Stimulated activated CD8-positive, alpha-beta memory T cell treated with anti-CD3 and anti-CD28 coated beads, Interleukin-4, amount 100 ng/mL, for 24 hours (primary cell): ENCODE measurements at regions not wholly inside any gene's neighbourhood (a gene's known extent, or its start where the extent isn't known, plus 50 kb on each side); places are given as distances from the start of the nearest gene placed in this dataset.
"Not testable (repeated sequence)": the region's sequence is repeated elsewhere in the genome, so short reads cannot be mapped to it uniquely, and the experiment has no call there.

Experiments
- DNase-seq: peaks from one replicate; pipeline ENCODE4 v3.0.0-alpha.2; 2020; ENCODE audit warnings: low read depth

GRCh38 chr1:47661040-47661439 lies 223.2 kb downstream of the FOXD2 start:
- no peak for DNase-seq

- DNase-seq, result no peak
Measured at GRCh38 chr1:47662068-47662467, 224.2 kb downstream of the FOXD2 start.

GRCh38 chr1:47663286-47663685 lies 225.4 kb downstream of the FOXD2 start:
- no peak for DNase-seq

- no peak for DNase-seq
Measured at GRCh38 chr1:47664356-47664755, 226.5 kb downstream of the FOXD2 start.

- not testable (repeated sequence) for DNase-seq
Measured at GRCh38 chr1:47664896-47665295, 227.1 kb downstream of the FOXD2 start.

- no peak for DNase-seq
Measured at GRCh38 chr1:47669081-47669585, 231.3 kb downstream of the FOXD2 start.

DNA sequence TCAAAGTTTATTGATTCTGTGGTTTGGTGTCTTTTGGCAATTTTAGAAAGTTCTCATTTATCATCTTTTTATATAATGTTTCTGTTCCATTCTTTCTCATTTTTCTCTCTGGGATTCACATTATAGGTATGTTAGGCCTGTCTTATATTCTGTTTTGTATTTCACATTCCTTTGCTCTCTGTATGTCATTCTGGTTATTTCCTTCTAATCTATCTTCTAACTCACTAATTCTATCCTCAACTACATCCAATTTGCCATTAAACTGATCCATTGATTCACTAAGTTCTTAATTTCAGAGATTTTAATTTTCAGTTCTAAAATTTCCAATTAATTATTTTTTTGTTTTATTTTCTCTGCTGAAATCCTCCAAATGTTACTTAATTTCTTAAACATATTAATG lies 234.8 kb downstream of the FOXD2 start:
- DNase-seq, result no peak

DNA sequence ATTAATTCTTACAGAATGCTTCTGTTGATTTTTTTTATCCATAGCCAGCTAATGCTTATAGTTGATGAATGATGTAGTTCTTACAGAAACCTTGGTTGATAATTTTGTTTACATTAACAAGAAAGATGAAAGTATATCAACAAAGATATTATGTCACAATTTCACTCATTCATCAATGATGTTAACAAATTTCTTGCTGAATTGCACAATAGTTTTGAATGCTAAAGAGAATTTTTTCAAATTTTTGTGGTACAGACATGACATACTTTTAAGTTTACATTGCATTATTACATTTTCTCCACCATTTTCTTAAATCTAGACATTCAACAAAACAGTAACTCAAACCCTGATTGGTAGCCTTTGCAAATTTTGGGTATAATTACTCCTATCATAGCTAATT lies 236.3 kb downstream of the FOXD2 start:
- DNase-seq, result no peak

GRCh38 chr1:47675047-47675675 lies 237.3 kb downstream of the FOXD2 start:
- no peak for DNase-seq

- no peak for DNase-seq
Measured at GRCh38 chr1:47675721-47676120, 237.9 kb downstream of the FOXD2 start.

DNA sequence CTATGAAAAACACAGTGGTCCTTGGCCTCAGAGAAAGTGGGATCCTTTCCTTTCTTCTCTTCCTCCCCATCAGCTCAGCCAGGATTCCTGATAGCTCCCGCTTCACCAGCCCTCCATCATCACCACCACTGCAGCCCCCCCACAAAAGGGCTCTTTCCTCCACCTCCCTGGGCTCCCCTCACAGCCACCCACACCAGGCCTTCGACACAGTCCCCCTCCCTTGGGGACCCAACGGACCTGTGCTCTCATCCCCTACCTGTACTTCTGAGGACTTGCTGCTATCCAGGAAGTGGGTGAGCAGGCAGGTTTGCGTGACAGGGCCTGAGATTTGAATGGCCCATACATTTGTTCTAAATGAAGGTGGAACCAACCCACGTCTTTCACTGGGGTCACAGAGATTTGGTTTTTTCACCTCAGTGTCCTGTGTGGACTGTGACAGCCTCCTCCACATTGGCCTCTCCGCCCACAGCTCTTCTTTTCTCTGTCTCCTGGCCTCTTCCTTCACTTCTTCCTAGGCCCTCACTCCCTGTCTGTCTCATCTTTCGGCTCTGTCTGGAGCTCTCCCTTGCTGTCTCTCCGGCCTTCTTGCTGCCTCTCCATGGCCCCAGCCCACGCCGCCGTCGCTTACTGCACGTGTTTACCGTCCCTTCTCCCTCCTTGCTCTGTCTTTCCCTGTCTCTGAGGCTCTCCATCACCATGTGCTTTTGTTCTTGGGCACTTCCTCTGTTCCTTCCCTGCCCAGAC lies 238.6 kb downstream of the FOXD2 start:
- DNase-seq, result no peak

GRCh38 chr1:47677241-47677940 lies 239.5 kb downstream of the FOXD2 start:
- no peak for DNase-seq

DNA sequence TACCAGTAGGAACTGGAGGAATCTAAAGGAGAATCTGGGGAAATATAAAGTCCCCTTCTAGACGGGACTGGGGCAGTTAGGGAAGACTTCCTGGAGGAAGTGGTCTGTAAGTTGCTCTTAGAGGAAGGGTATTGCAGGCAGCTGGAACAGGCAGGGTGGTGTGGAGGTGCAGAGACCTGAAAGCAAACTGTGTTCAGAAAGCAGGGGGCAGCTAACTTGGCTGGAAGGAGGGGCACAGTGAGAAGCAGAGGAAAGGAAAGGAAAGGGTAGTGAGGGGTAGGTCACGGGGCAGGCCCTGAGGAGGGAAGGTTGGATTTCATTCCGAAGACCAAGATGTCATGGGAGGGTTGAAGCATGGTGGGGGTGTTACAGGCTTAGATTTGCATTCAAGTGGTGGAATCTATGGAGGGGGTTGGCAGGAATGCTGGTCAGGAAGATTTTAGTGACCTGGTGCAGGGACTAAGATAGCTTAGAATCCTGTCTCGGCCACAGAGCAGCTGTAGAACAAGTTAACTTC lies 240.7 kb downstream of the FOXD2 start:
- DNase-seq, result no peak

DNA sequence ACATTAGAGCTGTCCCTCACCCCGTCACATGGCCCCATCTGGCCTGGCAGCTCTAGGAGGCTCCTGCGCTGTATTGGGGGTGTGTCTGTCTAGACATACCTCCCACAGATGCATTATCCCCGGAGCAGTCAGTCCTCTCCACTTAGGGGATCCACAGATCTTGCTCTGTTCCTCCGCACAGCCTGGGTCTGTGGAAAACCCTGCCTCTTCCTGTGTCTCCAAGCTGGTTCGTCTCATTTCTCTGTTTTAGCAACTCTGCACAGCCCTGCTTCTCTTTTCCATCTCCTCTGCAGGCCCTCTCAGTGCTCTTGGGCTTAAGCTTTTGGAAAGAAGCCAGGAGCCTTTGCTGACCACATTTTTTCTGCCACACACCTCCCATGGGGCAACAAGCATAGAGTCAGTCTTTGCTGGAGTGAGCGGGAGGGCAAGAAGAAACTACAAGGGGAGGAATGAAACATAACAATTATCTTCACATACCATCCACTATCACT lies 241.5 kb downstream of the FOXD2 start:
- no peak for DNase-seq

- DNase-seq, result no peak
Measured at GRCh38 chr1:47679826-47680225, 242.0 kb downstream of the FOXD2 start.

GRCh38 chr1:47680815-47681475 lies 243.1 kb downstream of the FOXD2 start:
- DNase-seq, result no peak

GRCh38 chr1:47681735-47682134 lies 243.9 kb downstream of the FOXD2 start:
- no peak for DNase-seq

DNA sequence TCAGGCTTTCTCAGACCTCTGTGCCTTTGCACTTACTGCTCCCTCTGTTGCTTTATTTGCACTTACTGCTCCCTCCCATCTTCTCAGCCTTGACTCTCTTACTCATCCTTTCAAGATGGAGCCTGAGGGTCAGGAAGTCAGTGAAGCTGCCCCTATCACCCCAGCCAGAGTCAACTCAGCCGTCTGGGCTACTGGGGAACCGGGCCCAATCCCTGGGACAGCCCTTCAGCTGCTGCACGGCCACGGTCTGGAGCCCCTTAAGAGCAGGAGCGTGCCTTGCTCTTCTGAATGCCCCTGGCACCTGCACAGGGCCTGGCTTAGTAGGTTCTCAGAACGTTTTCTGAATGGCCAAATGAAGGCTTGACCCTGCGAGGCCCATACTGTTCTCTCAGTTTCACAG lies 244.4 kb downstream of the FOXD2 start:
- DNase-seq, result no peak

- no peak for DNase-seq
Measured at GRCh38 chr1:47682786-47683350, 245.0 kb downstream of the FOXD2 start.

DNA sequence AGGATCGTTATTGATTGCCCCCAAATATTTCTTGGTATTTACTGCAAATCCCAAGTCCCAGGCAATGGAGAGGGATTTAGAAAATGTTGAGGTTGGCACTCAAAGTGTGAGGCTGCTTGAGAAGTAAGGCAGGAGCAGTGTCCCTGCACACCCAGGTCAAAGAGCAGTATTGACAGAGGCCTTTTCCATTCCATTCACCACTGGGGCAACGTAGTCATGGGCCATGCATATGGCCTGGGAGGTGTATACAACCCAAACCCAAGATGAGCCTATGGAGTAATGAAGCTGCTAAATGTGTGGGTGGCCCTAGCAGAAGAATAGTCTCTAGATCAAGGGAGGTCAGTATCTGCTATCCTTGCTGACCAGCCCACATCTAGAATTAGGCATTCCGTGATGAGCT lies 245.6 kb downstream of the FOXD2 start:
- no peak for DNase-seq

GRCh38 chr1:47684518-47684917 lies 246.7 kb downstream of the FOXD2 start:
- DNase-seq, result no peak
